Sigmoid colon (tissue), 6 donors: ENCODE measurements at regions not wholly inside any gene's neighbourhood (a gene's known extent, or its start where the extent isn't known, plus 50 kb on each side); places are given as distances from the start of the nearest gene placed in this dataset.

Experiments
- DNase-seq: peaks from one replicate; pipeline ENCODE4 v3.0.0-alpha.2; 2019
- H3K27ac ChIP-seq, 4 donors: fragments of 200-600 bp; sonication (generic); one replicate each; pipeline ENCODE4 v1.5.1; 2016 to 2019; ENCODE audit warnings: mild to moderate bottlenecking in 1 of 4
- H3K27me3 ChIP-seq, 3 donors: fragments of 200-600 bp; sonication (generic); one replicate each; pipeline ENCODE4 v1.5.1; 2019; ENCODE audit warnings: mild to moderate bottlenecking in 1 of 3
- H3K36me3 ChIP-seq, 4 donors: fragments of 200-600 bp; sonication (generic); one replicate each; pipeline ENCODE4 v1.5.1; 2016 to 2019
- H3K4me1 ChIP-seq, 4 donors: fragments of 200-600 bp; sonication (generic); one replicate each; pipeline ENCODE4 v1.5.1; 2017 to 2019
- H3K4me3 ChIP-seq, 4 donors: fragments of 200-600 bp; sonication (generic); one replicate each; pipeline ENCODE4 v1.5.1; 2017 to 2019; ENCODE audit warnings: mild to moderate bottlenecking in 2 of 4, moderate library complexity in 1 of 4
- H3K9me3 ChIP-seq, 4 donors: fragments of 200-600 bp in 3 of 4; sonication (generic) in 3 of 4; one replicate each; pipeline versions ENCODE4 v1.5.1 to v1.6.1; 2013 to 2019
- CTCF ChIP-seq, 4 experiments: fragments of 450-650 bp in 3 of 4; fragments of 200-600 bp in 1 of 4; IDR thresholded peaks; one replicate each; pipeline ENCODE4 v1.5.1; 2016 to 2019; ENCODE audit warnings: antibody characterized with exemption in 4 of 4, mild to moderate bottlenecking in 3 of 4, moderate library complexity in 2 of 4
- EP300 ChIP-seq, 4 donors: sonication (generic); formaldehyde crosslinking; IDR thresholded peaks; one replicate each; pipeline ENCODE4 v1.6.1; 2017; ENCODE audit warnings: antibody characterized with exemption in 4 of 4
- POLR2A ChIP-seq, 2 donors: fragments of 450-650 bp; IDR thresholded peaks; one replicate each; pipeline ENCODE4 v1.6.1; 2016; ENCODE audit warnings: antibody characterized with exemption in 2 of 2, mild to moderate bottlenecking in 2 of 2, moderate library complexity in 2 of 2
- POLR2AphosphoS5 ChIP-seq, 4 donors: sonication (generic); formaldehyde crosslinking; IDR thresholded peaks; one replicate each; pipeline ENCODE4 v1.6.1; 2017; ENCODE audit warnings: antibody characterized with exemption in 4 of 4
- WGBS, 2 donors: extraction: QIAGEN DNeasy Blood & Tissue Kit; methylation state at CpG; one replicate each; pipeline ENCODE4 v1.1.7; 2013; 5-methylcytosine and 5-hydroxymethylcytosine counted together
- intact Hi-C: fragments of 100-400 bp; cut with DNase I; formaldehyde crosslinking; loops from one replicate; pipeline ENCODE4 v1.15.1; 2023
- donor health status: healthy with polysubstance abuse.
- donor health status: healthy.

- H3K4me3 ChIP-seq = no peak overlapping the region
- H3K9me3 ChIP-seq = no peaks in the 10 kb centered on the region
- H3K36me3 ChIP-seq = no peaks in the 10 kb centered on the region
- H3K27ac ChIP-seq = no peak overlapping the region
- DNase-seq = no peak
- WGBS, 2 donors = 74 to 82% methylated on average over 1 of the region's 1 CpG
- no peak for TF ChIP-seq POLR2A (IDR thresholded peaks at IDR 0.05)
- no peak for TF ChIP-seq EP300 (IDR thresholded peaks at IDR 0.05)
- no peak for TF ChIP-seq CTCF (IDR thresholded peaks at IDR 0.05)
- TF ChIP-seq POLR2AphosphoS5 (IDR thresholded peaks at IDR 0.05) = no peak
- H3K4me1 ChIP-seq = no peaks in the 10 kb centered on the region
- no peaks in the 10 kb centered on the region for H3K27me3 ChIP-seq
- intact Hi-C loops = no loop called here
These were observed 598.4 kb upstream of the SOX9 start for GRCh38 chr17:71522383-71522782.

- WGBS, 2 donors = 78 to 84% methylated on average over 6 of the region's 6 CpGs
These were observed 593.5 kb upstream of the SOX9 start for GRCh38 chr17:71527311-71527710.

GRCh38 chr17:71528210-71528609 is 592.6 kb upstream of the SOX9 start:
- Histone ChIP-seq H3K27me3 (no peaks in the 10 kb centered on the region), H3K36me3 (no peaks in the 10 kb centered on the region), H3K9me3 (no peaks in the 10 kb centered on the region), H3K4me3 (no peak overlapping the region), H3K27ac (no peak overlapping the region), H3K4me1 (no peaks in the 10 kb centered on the region)
- TF ChIP-seq POLR2AphosphoS5 (IDR thresholded peaks at IDR 0.05) (no peak), CTCF (IDR thresholded peaks at IDR 0.05) (no peak)
- intact Hi-C loops = no loop called here
- DNase-seq = no peak

More at GRCh38 chr17:71527311-71527710, 593.5 kb upstream of the SOX9 start:
- no peak for DNase-seq
- TF ChIP-seq EP300 (IDR thresholded peaks at IDR 0.05) = no peak
- TF ChIP-seq POLR2A (IDR thresholded peaks at IDR 0.05) = no peak
- no peak for TF ChIP-seq CTCF (IDR thresholded peaks at IDR 0.05)
- no peak for TF ChIP-seq POLR2AphosphoS5 (IDR thresholded peaks at IDR 0.05)
- intact Hi-C loops = no loop called here
- H3K9me3 ChIP-seq = no peaks in the 10 kb centered on the region
- H3K27ac ChIP-seq = no peak overlapping the region
- no peaks in the 10 kb centered on the region for H3K4me1 ChIP-seq
- H3K36me3 ChIP-seq = no peaks in the 10 kb centered on the region
- H3K4me3 ChIP-seq = no peak overlapping the region
- H3K27me3 ChIP-seq = no peaks in the 10 kb centered on the region

- no peak for TF ChIP-seq EP300 (IDR thresholded peaks at IDR 0.05)
- no peak for TF ChIP-seq POLR2A (IDR thresholded peaks at IDR 0.05)
- TF ChIP-seq POLR2AphosphoS5 (IDR thresholded peaks at IDR 0.05) = no peak
- TF ChIP-seq CTCF (IDR thresholded peaks at IDR 0.05) = no peak
- Histone ChIP-seq H3K9me3 (no peaks in the 10 kb centered on the region), H3K27me3 (no peaks in the 10 kb centered on the region), H3K4me1 (no peaks in the 10 kb centered on the region), H3K27ac (no peak overlapping the region), H3K4me3 (no peak overlapping the region), H3K36me3 (no peaks in the 10 kb centered on the region)
- WGBS, 2 donors = 55 to 61% methylated on average over 2 of the region's 2 CpGs
- no peak for DNase-seq
- intact Hi-C loops = no loop called here
These were observed 590.6 kb upstream of the SOX9 start for GRCh38 chr17:71530248-71530647.

GRCh38 chr17:71535321-71535720 is 585.5 kb upstream of the SOX9 start:
- no peak overlapping the region for H3K27ac ChIP-seq
- H3K27me3 ChIP-seq = no peaks in the 10 kb centered on the region
- H3K4me3 ChIP-seq = no peak overlapping the region
- TF ChIP-seq CTCF (IDR thresholded peaks at IDR 0.05) = no peak
- no peak for TF ChIP-seq POLR2AphosphoS5 (IDR thresholded peaks at IDR 0.05)
- no peak for TF ChIP-seq POLR2A (IDR thresholded peaks at IDR 0.05)
- no peak for TF ChIP-seq EP300 (IDR thresholded peaks at IDR 0.05)
- DNase-seq = no peak
- H3K36me3 ChIP-seq = no peaks in the 10 kb centered on the region
- WGBS, 2 donors = 86 to 94% methylated on average over 3 of the region's 3 CpGs
- intact Hi-C loops = no loop called here
- H3K9me3 ChIP-seq = no peaks in the 10 kb centered on the region
- no peaks in the 10 kb centered on the region for H3K4me1 ChIP-seq
